NCI-H2171 (cell line): ENCODE measurements at regions not wholly inside any gene's neighbourhood (a gene's known extent, or its start where the extent isn't known, plus 50 kb on each side); places are given as distances from the start of the nearest gene placed in this dataset.
"Not testable (repeated sequence)": the region's sequence is repeated elsewhere in the genome, so short reads cannot be mapped to it uniquely, and the experiment has no call there.

Experiments used
- DNase-seq: peaks from one replicate; lab custom pipeline; 2025; lab: John Stamatoyannopoulos, UW

DNA sequence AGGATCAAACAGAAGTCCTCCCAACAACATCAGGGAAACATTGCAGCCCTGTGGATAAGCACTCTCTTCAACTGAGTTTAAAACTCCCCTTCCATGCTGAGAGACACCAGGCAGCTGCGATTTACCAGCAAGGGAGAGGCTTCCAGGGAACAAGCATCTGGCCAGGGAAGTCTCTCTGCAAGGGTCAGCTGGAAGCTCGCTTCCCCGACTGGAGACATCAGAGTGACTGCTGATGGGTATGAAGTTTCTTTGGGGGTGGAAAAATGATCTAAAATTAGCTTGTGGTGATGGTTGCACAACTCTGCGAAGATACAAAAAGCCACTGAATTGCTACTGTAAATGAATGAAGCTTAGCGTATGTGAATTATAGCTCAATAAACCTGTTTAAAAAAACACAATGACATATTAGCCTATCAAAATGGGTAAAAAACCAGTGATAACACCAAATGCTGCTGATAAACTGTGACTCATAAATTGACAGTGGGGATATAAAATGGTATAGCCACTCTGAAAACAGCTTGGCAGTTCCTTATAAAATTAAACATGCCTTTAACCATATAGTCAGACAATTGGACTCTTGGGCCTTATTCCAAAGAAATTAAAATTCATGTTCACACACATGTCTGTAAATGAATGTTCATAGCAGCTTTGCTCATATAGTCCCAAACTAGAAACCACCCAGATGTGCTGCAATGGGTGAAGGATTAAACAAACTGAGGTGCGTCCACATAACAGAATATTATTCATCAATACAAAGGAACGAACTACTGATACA is 1082.0 kb downstream of the SOCS6 start:
- DNase-seq: no peak

DNA sequence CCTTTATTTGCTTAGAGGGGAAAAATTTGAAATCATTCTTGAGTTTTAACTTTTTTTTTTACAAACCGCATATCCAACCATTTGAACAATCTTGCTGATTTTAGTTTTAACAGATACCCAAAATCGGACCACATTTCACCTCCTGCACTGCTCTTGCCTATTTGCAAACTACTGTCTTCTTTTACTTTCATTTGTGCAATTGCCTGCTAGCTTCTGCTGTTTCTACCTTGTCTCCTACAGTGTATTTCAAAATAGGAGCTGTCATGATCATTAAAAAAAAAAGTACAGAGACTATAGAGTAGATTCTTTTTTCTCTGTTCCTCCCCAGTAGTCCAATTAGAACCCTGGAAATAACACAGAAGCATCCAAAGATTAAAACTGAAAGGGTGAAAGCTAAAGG is 1081.2 kb downstream of the SOCS6 start:
- no peak for DNase-seq

DNA sequence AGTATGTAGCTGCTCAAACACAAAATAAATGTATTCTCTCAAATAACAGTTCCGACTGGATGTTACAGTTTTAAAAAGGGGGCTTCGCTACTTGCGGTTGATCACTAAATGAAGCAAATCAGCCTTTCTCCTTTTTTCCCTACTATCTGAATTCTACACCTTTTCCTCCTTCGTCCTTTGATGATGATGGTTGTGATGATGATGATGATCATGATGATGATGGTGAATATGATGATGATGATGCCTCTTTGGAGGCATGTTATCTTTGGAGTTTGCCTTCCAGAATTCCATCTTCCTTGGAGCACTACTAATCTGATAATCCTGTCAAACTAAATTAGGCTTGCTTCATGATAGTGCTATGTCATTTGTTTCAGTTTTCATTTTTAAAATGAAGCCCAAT is 1073.3 kb downstream of the SOCS6 start:
- DNase-seq: no peak

DNA sequence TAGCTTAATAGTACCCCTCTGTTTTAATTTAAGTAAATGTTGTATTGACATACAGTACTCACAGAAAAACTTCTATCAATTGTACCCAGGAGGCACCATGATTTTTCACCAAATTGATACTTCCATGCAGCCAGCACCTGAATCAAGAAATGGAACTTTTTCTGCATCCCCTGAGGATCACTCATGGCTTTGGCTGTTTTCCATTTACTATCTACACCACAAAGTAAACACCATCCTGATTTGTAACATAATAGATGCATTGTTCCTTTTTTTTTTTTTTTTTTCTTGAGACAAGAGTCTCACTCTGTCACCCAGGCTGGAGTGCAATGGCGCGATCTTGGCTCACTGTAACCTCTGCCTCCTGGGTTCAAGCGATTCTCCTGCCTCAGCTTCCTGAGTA is 1066.8 kb downstream of the SOCS6 start:
- DNase-seq: not testable (repeated sequence)

DNA sequence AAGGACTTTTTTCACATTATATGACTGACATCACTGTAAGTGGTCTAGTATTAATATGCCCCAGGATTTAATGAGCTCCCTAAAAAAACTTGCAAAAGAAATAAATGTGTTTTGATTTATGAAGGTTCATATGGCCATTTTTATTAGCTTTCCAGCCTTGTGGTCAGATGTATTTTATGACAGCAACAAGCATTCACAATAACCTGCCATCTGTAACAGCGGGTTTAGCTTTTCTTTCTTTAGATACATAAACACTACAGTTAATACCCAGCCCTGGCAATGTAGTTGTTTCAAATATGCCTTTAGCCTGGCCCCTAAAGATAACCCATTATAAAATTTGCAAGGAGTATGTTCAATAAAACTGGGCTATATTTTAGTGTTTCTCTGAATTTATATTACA is 1063.8 kb downstream of the SOCS6 start:
- no peak for DNase-seq

DNA sequence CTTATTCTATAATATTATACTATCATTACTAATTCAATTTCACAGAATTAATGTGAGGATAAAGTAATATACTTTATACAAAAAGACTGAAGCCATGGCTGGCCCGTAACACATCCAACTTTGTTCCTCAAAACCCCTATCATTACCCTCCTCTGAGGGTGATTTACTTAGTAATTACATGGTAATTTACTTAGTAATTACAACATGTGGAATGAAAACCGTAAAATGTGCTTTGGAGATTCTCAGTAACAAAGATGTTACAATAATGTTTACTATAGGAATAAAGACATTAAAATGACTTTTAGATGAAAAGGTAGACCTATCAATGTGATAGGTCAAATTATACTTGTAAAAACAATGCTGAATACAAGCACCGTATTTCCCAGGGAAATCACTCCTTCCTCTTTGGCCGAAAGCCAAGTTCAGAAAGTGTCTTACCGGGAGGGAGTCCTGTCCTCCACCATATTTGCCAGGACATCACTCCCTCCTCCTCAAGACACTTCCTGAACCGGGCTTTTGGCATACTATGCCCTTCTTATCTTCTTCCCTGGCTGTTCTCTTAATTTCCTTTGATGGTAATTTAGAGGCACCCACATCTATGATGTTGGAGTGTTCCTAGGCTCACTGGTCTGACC is 1047.8 kb downstream of the SOCS6 start:
- no peak for DNase-seq

DNA sequence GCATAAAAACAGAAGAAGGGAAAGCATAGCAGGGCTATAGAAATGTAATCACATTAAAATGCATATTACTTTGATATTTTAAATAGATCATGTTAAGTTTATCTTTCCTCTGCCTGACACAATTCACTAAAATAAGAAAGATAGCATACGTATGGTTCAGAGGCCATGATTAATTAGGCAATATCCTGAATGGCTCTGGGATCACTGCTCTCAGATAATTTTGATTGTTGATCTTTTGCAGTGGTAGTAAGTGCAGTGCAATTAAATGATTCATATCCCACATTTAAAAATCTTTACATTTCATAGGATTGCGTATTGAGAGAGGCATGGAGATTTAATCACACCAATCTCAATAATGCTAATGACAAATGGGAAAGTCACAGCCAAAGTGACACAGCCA is 1040.7 kb downstream of the SOCS6 start:
- no peak for DNase-seq

DNA sequence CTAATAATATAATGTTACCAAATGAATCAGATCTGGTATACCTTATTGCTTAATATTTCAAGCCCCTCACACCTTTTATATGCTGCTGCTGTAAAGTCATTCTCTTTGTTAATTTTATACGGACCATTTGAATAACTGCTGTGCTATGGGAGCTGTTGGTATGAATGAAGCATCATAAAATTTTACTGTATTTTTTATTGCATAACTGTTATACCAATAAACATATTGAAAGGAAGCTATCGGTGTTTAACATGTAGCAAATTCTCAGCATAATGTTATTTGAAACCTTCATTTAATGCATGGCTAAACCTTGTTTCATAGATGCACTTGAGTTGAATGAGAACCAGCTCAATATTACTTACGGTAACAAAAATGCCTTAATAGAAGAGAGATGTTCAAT is 1040.3 kb downstream of the SOCS6 start:
- no peak for DNase-seq

DNA sequence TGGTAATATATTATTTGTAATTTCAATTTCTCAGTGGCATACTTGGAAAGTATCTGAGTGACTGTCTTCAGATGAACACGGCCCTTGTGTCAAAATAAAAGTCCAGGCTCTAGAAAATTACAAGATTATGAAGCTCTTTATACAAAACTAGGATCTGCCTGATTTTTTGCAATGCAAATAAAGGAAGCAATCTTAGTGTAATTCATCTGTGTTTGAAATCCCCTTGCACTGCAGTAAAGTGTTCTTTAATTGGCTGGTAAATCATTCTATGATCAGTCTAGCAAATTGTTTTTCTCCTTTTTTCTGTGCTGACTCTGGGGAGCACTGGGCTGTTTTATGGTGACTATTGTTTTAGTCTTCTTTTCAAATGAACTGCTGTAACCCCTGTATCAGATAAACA is 1039.0 kb downstream of the SOCS6 start:
- DNase-seq: no peak

DNA sequence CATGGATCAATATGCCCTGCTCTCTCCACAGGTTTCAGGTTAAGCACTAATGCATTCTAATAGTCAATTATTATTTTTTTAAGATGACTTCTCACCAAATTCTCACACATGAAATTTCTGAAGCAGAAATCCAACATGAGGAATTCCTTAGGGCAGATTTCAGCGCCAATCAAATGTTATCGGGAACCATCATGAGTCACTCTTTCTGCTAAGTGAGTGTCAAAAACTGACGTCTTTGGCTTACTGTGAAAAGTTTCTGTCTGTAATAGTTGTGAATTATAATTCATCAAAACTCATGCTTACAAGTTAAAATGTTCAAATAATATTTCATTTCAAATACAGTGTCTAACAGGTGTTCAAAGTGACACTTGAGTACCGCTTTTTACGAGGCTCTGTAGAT is 1038.6 kb downstream of the SOCS6 start:
- no peak for DNase-seq

DNA sequence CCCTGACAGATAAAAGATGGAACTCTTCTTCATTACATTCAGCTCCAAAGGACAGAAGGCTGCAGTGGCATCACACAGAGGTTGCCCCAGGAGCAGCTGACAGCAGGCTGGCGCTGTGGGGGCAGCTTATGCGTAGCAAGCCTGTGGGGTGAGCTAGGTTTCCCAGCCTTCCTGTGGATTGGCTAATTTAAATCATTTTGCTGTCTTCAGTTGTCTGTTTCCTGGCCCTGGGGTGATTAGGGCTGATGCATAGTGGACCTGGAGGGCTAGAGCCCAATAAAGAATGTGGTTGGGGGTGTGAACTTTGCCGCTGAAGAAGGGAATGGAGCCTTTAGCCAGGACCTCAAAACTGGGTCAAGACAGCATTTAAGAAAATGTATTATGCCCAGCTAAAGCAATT is 1038.0 kb downstream of the SOCS6 start:
- no peak for DNase-seq

DNA sequence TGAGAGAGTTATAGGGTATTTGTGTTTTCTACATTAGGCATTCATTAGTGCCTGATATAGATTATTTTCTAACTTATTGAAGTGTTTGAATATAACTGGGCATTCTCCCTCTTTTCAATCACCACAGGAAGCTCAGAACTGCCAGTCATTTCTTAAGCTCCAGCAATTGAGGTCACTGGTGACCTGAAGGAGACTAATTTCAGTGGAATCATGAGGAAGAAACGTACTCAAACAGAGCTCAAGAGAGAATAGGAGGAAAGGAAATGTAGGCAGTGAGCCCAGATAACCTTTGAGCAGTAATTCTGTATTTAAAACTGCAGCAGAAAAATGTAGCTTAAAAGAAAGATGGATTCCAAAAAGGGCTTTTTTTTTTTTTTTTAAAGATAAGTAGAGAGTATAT is 1035.5 kb downstream of the SOCS6 start:
- no peak for DNase-seq

DNA sequence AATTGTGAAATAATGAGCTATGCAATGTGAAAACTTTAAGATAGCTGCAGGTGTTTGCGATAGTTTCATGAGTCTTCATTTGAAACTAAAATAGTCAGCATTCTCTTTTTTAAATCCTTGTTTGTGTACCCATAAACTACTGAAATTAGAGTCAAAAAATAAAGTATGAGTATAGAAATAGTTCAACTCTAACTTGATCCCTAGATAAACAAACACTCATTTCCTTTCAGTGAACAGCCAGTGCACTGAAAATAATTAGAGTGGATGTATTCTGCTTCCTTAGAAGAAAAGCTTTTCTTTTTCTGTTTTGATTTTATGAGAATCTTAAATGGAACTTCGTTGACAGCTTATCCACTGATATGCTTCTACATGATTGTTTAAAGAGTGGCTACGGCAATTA is 1033.4 kb downstream of the SOCS6 start:
- no peak for DNase-seq

DNA sequence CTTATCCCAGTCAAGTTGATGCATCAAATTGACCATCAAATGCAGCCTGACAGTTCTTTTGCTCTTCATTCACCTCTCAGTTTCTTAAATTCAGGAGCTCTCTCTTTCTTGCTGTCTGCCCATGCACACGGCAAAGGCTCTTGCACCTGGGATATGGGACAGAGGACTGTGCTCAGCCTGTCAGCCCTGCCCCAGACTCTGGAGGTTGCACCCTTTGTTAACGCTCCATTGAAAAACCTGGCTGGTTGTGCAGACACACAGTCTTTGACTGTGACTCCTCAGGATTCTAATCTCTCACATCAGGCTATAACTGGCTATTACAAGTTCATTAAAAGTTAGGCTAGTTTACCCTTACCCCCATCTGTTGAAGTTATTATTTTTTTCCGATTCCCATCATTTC is 1032.5 kb downstream of the SOCS6 start:
- DNase-seq: no peak

DNA sequence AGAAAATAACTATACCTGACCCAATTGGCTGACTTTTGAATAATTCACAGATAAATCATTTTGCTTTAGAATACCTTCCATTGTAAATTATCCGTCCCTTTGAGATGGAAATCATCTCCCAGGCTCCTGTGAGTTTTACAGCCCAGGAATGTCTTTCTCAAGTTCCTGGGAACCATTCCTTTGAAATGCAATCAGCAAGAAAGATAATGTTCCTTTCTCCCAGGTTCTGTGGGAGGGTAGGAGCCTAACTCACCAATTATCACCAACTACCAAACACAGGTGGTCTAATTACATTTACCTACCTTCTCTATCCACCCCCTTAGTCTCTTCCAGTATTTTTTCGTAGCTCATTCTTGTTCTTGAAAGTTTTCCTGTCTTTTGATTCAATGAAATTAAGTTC is 1016.0 kb downstream of the SOCS6 start:
- DNase-seq: no peak

DNA sequence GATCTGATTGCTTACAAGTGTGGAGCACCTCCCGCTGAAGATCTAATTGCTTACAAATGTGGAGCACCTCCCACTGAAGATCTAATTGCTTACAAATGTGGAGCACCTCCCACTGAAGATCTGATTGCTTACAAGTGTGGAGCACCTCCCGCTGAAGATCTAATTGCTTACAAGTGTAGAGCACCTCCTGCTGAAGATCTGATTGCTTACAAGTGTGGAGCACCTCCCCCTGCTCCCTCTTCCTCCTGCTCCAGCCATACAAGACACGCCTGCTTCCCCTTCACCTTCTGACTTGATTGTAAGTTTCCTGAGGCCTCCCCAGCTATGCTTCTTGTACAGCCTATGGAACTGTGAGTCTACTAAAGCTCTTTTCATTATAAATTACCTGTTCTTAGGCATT is 1014.9 kb downstream of the SOCS6 start:
- DNase-seq: not testable (repeated sequence)

DNA sequence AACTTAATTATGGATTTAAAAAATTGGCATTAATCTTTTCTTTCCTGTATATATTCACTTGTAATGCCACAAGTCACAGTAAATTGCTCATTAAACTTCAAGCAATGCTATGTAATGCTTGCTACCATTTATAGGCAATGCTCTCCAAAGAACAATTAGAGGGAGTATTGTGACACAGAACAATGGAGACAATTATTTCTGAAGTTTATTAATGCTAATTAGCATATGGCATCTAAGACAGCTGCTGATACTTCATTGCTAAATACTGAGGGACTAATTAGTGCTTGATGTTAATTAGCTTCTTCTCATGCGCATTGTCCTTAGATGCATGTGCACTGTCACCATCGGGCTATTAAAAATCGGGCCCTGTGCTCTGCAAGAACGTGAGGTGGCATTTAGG is 1012.8 kb downstream of the SOCS6 start:
- no peak for DNase-seq

DNA sequence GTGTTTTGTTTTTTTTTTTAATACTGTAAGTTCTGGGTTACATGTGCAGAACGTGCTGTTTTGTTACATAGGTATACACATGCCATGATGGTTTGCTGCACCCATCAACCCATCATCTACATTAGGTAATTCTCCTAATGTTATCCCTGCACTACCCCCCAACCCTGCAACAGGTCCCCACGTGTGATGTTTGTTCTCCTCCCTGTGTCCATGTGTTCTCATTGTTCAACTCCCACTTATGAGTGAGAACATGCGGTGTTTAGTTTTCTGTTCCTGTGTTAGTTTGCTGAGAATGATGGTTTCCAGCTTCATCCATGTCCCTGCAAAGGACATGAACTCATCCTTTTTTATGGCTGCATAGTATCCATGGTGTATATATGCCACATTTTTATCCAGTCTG is 1005.4 kb downstream of the SOCS6 start:
- DNase-seq: not testable (repeated sequence)

DNA sequence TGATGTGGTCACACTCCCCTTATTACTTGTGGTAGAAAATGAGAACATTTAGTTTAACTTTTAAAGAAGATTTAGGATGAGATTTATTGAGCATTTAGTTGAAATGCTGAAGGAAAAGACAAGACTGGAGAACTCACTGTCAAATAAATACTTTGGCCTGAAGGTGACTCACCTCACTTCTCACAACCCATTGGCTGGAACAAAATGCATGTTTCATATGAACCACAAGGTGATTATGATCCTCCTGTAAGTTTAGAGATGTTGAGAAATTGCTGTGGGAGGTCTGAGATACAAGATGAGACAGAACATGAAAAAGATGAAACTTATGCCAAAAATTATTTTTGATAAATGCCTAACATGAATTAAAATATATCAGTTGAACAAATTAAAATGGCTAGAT is 1004.5 kb downstream of the SOCS6 start:
- no peak for DNase-seq

DNA sequence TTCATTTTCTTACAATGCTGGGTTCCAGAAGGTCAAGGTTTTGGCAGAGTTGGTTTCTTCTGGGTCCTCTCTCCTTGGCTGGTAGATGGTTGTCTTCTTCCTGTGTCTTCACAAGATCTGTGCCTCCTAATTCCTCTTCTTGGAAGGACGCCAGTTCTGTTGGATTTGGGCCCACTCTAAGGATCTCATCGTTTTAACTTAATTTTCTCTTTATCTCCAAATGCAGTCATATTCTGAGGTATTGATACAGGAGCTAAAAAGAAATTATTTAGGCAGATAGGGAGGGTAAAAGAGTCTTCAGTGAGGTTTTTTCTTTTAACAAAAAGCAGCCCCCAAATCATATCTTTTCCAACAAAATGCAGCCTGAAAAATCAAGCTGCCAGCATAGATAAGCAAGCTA is 998.4 kb downstream of the SOCS6 start:
- no peak for DNase-seq

DNA sequence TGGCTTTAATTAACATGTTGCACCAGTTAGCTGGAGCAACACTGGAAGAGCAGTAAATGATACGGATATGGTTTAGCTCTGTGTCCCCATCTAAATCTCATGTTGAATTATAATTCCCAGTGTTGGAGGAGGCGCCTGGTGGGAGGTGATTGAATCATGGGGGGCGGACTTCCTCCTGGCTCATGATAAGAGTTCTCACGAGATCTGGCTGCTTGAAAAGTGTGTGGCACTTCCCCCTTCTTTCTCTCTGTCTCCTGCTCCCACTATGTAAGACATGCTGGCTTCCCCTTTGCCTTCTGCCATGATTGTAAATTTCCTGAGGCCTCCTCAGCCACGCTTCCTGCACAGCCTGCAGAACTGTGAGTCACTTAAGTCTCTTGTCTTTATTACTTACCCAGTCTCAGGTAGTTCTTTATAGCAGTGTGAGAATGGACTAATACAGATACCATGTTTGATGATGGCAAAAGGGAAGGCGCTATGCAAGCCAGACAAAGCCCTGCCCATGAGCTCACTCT is 963.6 kb downstream of the SOCS6 start:
- DNase-seq: no peak

DNA sequence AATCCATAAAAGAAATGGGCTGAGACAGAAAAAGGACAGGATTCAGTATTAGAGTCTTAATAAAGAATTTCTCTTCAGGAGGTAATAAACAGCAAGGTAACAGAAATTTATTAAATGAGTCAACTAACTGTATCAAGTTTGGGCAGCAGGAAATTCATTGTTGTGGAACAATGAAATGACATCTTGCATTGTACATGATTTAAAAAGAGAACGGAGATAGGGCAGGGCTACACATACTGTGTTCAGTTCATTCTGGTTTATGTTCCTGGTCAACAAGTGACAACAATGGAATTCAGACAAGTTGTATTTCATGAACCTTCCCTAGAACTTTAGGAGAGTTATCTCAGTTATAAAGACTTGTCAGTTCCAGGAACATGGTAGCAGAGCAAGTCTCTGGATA is 961.3 kb downstream of the SOCS6 start:
- DNase-seq: no peak

DNA sequence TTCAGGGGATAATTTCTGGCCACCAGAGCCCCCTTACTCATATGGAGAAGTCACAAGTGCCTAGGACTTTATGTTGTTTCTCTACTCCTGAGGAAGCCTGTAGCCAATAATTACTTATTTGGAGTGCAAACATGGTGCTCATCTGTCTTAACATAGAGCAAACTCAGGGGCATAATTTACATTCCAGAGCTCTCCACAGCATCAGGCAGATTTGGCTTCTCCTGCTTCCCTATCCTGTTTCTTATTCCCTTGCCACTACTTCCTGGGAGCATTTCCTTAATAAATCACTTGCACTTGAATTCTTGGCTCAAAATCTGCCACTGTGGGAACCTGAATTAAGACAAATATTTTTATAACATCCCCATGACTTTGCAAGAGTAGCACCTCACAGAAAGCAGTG is 960.9 kb downstream of the SOCS6 start:
- DNase-seq: no peak

DNA sequence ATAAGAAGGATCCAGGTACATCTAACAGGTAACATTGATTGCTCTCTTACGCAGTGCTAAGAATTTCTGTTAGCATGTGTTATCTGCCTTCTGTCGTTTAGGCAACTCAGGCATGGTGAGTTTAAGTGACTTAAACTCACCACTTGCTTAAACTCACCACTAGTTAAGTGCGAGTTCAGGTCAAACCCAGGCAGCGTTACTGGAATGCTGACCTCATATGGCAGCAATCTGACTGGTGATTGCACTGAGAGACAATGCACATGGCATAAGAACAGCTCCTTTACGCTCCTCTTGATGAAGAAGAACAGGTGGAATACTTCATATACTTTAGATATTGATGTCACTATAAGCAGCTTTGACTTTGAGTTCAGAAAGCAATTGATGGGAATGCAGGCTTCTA is 954.1 kb downstream of the SOCS6 start:
- DNase-seq: no peak
